ENCODE measurements at regions not wholly inside any gene's neighbourhood (a gene's known extent, or its start where the extent isn't known, plus 50 kb on each side); places are given as distances from the start of the nearest gene placed in this dataset.

- TF ChIP-seq RFX5 (IDR thresholded peaks at IDR 0.05) (no peak), HES2 (IDR thresholded peaks at IDR 0.05) (no peak), RCOR1 (IDR thresholded peaks at IDR 0.05; ENCODE audit: low read depth, low read length) (no peak), CEBPB (IDR thresholded peaks at IDR 0.05) (no peak), REST (IDR thresholded peaks at IDR 0.05) (no peak), CTCF (IDR thresholded peaks at IDR 0.05) (no peak), ELK1 (IDR thresholded peaks at IDR 0.05; ENCODE audit: low read depth, low read length) (no peak), EHF (CRISPR knock-in tag; IDR thresholded peaks at IDR 0.05) (no peak), FOSB (CRISPR knock-in tag; IDR thresholded peaks at IDR 0.05) (no peak), RARB (CRISPR knock-in tag; IDR thresholded peaks at IDR 0.05) (no peak)
- ATAC-seq = no peak
- FAIRE-seq = no peak
- ChIA-PET CTCF (no interaction called here), POLR2A (no interaction called here)
- Histone ChIP-seq H3K4me2 (no peak overlapping the region), H3K4me3 (no peak overlapping the region), H3K27ac (no peak overlapping the region), H3K9me3 (no peaks in the 10 kb centered on the region), H3K4me1 (no peaks in the 10 kb centered on the region)
- WGBS (ENCODE audit: missing lambda C conversion rate) = 0% methylated on average over 1 of the region's 1 CpG
- no peak for DNase-seq (ENCODE audit: low read depth in 1 of 2, low spot score in 1 of 2)
These were observed 117.1 kb upstream of the CSF3R start for GRCh38 chr1:36599828-36600227.

- DNase-seq (ENCODE audit: low read depth in 1 of 2, low spot score in 1 of 2) = no peak
- no peak for FAIRE-seq
- ATAC-seq = no peak
- Histone ChIP-seq H3K4me1 (no peaks in the 10 kb centered on the region), H3K9me3 (no peaks in the 10 kb centered on the region), H3K4me2 (no peak overlapping the region), H3K4me3 (no peak overlapping the region), H3K27ac (no peak overlapping the region)
- WGBS (ENCODE audit: missing lambda C conversion rate) = 8% methylated on average over 5 of the region's 5 CpGs
- POLR2A ChIA-PET = no interaction called here
- no peak for TF ChIP-seq MYC (IDR thresholded peaks at IDR 0.05; ENCODE audit: borderline replicate concordance, low read length)
- CTCF ChIA-PET = interaction anchor here (1.0 to 1.1 kb wide), 2 partner anchors 12 to 21 kb away, joined by 3 read pairs; no protein-coding TSS in a partner anchor
These were observed 114.8 kb upstream of the CSF3R start for GRCh38 chr1:36597514-36597913.

GRCh38 chr1:36595921-36596320 lies 113.2 kb upstream of the CSF3R start:
- ATAC-seq (no peak), DNase-seq (ENCODE audit: low read depth in 1 of 2, low spot score in 1 of 2) (no peak), FAIRE-seq (no peak)
- Histone ChIP-seq H3K9me3 (no peaks in the 10 kb centered on the region), H3K4me3 (no peak overlapping the region), H3K4me2 (no peak overlapping the region), H3K27ac (no peak overlapping the region), H3K4me1 (no peaks in the 10 kb centered on the region)
- CTCF ChIA-PET = interaction anchor here (0.7 kb wide), 1 partner anchor 13 kb away, joined by 3 read pairs; no protein-coding TSS in a partner anchor
- TF ChIP-seq ESRRA (IDR thresholded peaks at IDR 0.05; ENCODE audit: borderline replicate concordance, low read length) = no peak
- no peak for TF ChIP-seq RARB (CRISPR knock-in tag; IDR thresholded peaks at IDR 0.05)
- no peak for TF ChIP-seq EHF (CRISPR knock-in tag; IDR thresholded peaks at IDR 0.05)
- no peak for TF ChIP-seq RNF2 (IDR thresholded peaks at IDR 0.05; ENCODE audit: borderline replicate concordance, low read depth)
- no peak for TF ChIP-seq CBX8 (IDR thresholded peaks at IDR 0.05)
- TF ChIP-seq CHD2 (IDR thresholded peaks at IDR 0.05; ENCODE audit: low read length, partially characterized antibody) = no peak
- TF ChIP-seq PBX3 (IDR thresholded peaks at IDR 0.05) = no peak
- no peak for TF ChIP-seq POLR2AphosphoS2 (conservative IDR thresholded peaks at IDR 0.05; ENCODE audit: low read length)
- TF ChIP-seq GATA3 (IDR thresholded peaks at IDR 0.05; ENCODE audit: borderline replicate concordance) = no peak
- no peak for TF ChIP-seq FOSB (CRISPR knock-in tag; IDR thresholded peaks at IDR 0.05)
- TF ChIP-seq HEYL (CRISPR knock-in tag; IDR thresholded peaks at IDR 0.05) = no peak
- no peak for TF ChIP-seq TP53 (CRISPR knock-in tag; IDR thresholded peaks at IDR 0.05)
- POLR2A ChIA-PET = no interaction called here
- WGBS (ENCODE audit: missing lambda C conversion rate) = 35% methylated on average over 6 of the region's 11 CpGs

Data from A549 (cell line).